ENCODE measurements at regions not wholly inside any gene's neighbourhood (a gene's known extent, or its start where the extent isn't known, plus 50 kb on each side); places are given as distances from the start of the nearest gene placed in this dataset.

GRCh38 chr14:53384536-53384935 is 231.4 kb upstream of the DDHD1 start:
- no peak for DNase-seq (ENCODE audit: low read depth, low spot score)
- POLR2A ChIA-PET = no interaction called here
- H3K4me3 ChIP-seq (ENCODE audit: low read depth, low read length) = no peak overlapping the region
- CTCF ChIA-PET = no interaction called here
- H3K27me3 ChIP-seq (ENCODE audit: control insufficient read depth, insufficient read depth, low read length) = no peaks in the 10 kb centered on the region
- no peak for TF ChIP-seq CTCF (IDR thresholded peaks at IDR 0.05; ENCODE audit: low read depth, low read length)
- H3K9me3 ChIP-seq (ENCODE audit: control insufficient read depth, insufficient read depth, low read length) = no peaks in the 10 kb centered on the region
- no peak overlapping the region for H3K27ac ChIP-seq (ENCODE audit: low read depth, low read length)

- CTCF ChIA-PET = no interaction called here
- TF ChIP-seq CTCF (IDR thresholded peaks at IDR 0.05; ENCODE audit: low read depth, low read length) = no peak
- POLR2A ChIA-PET = no interaction called here
- no peaks in the 10 kb centered on the region for H3K27me3 ChIP-seq (ENCODE audit: control insufficient read depth, insufficient read depth, low read length)
- H3K9me3 ChIP-seq (ENCODE audit: control insufficient read depth, insufficient read depth, low read length) = no peaks in the 10 kb centered on the region
- no peak for DNase-seq (ENCODE audit: low read depth, low spot score)
- H3K4me3 ChIP-seq (ENCODE audit: low read depth, low read length) = no peak overlapping the region
- H3K27ac ChIP-seq (ENCODE audit: low read depth, low read length) = no peak overlapping the region
These were observed 230.9 kb upstream of the DDHD1 start for GRCh38 chr14:53384073-53384472.

GRCh38 chr14:53381895-53382294 is 228.8 kb upstream of the DDHD1 start:
- ChIA-PET POLR2A (no interaction called here), CTCF (interaction anchor here (1.4 kb wide), 1 partner anchor 56 kb away, joined by 3 read pairs; no protein-coding TSS in a partner anchor)
- no peak overlapping the region for H3K4me3 ChIP-seq (ENCODE audit: low read depth, low read length)
- H3K27ac ChIP-seq (ENCODE audit: low read depth, low read length) = no peak overlapping the region
- DNase-seq (ENCODE audit: low read depth, low spot score) = no peak
- no peaks in the 10 kb centered on the region for H3K27me3 ChIP-seq (ENCODE audit: control insufficient read depth, insufficient read depth, low read length)
- H3K9me3 ChIP-seq (ENCODE audit: control insufficient read depth, insufficient read depth, low read length) = no peaks in the 10 kb centered on the region
- TF ChIP-seq CTCF (IDR thresholded peaks at IDR 0.05; ENCODE audit: low read depth, low read length) = no peak

- CTCF ChIA-PET = interaction anchor here (1.4 kb wide), 1 partner anchor 55 kb away, joined by 3 read pairs; no protein-coding TSS in a partner anchor
- H3K27ac ChIP-seq (ENCODE audit: low read depth, low read length) = no peak overlapping the region
- no peak overlapping the region for H3K4me3 ChIP-seq (ENCODE audit: low read depth, low read length)
- H3K27me3 ChIP-seq (ENCODE audit: control insufficient read depth, insufficient read depth, low read length) = no peaks in the 10 kb centered on the region
- TF ChIP-seq CTCF (IDR thresholded peaks at IDR 0.05; ENCODE audit: low read depth, low read length) = no peak
- POLR2A ChIA-PET = no interaction called here
- no peak for DNase-seq (ENCODE audit: low read depth, low spot score)
- H3K9me3 ChIP-seq (ENCODE audit: control insufficient read depth, insufficient read depth, low read length) = no peaks in the 10 kb centered on the region
These were observed 227.7 kb upstream of the DDHD1 start for GRCh38 chr14:53380867-53381225.

- ChIA-PET POLR2A (no interaction called here), CTCF (no interaction called here)
- no peak overlapping the region for H3K27ac ChIP-seq (ENCODE audit: low read depth, low read length)
- H3K4me3 ChIP-seq (ENCODE audit: low read depth, low read length) = no peak overlapping the region
- no peak for DNase-seq (ENCODE audit: low read depth, low spot score)
- no peaks in the 10 kb centered on the region for H3K27me3 ChIP-seq (ENCODE audit: control insufficient read depth, insufficient read depth, low read length)
- no peaks in the 10 kb centered on the region for H3K9me3 ChIP-seq (ENCODE audit: control insufficient read depth, insufficient read depth, low read length)
- TF ChIP-seq CTCF (IDR thresholded peaks at IDR 0.05; ENCODE audit: low read depth, low read length) = no peak
These were observed 227.1 kb upstream of the DDHD1 start for GRCh38 chr14:53380052-53380866.
